D341Med (cell line): ENCODE measurements at regions not wholly inside any gene's neighbourhood (a gene's known extent, or its start where the extent isn't known, plus 50 kb on each side); places are given as distances from the start of the nearest gene placed in this dataset.

Experiments used
- DNase-seq: peaks from one replicate; pipeline ENCODE4 v3.0.0; 2012; ENCODE audit warnings: low spot score

DNA sequence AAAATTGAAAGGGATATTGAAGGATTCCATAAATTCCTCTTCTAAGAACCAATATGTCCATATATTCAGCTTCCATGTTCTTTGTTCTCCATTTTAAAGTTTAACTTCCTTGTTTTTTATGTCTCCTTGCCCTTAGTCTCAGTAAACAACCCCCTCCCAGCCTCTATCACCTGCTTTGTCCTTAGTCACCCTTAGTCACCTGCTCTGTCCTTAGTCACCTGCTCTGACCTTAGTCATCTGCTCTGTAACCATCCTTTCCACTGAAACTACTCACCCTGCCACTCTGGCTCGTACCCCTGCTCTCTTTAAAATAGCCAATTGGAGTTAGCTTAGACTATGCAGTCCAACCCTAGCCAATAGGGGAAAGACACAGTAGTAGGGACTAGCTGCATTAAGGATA is 136.2 kb upstream of the TMEM106B start:
- DNase-seq = no peak

DNA sequence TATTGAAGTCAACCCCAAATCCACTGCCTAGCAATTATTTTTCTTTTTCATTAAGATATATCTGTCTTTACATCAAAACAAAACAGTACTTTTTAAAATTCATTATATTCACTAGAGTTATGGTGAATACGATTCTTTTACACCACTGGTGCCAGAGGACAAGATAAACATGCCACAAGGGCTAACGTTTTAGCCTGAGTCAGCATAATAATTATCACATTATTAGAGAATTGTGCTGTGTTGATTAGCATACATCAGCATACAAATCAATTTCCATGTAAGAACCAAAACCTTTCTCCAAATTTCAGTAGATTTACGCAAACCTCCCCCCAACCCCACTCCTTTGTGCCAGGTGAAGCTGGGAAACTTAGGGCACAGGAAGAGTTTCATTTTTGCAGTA is 131.1 kb upstream of the TMEM106B start:
- no peak for DNase-seq

DNA sequence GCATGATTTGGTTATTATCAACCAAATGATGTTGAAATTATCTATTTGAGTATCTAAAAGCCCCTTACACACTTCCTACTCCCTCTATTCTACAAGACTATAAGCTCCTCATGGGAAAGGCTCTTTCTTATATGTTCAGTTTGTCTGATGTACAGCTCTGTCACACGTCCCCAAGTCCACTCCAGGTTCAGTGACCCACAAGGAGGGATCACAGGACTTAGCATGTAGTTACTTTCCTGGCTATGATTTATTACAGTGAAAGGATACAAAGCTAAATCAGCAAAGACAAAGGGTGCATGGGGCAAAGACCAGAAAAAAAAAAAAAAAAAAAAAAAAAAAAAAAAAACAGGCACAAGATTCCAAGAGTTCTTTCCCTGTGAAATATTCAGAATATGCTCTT is 125.6 kb upstream of the TMEM106B start:
- DNase-seq = no peak

DNA sequence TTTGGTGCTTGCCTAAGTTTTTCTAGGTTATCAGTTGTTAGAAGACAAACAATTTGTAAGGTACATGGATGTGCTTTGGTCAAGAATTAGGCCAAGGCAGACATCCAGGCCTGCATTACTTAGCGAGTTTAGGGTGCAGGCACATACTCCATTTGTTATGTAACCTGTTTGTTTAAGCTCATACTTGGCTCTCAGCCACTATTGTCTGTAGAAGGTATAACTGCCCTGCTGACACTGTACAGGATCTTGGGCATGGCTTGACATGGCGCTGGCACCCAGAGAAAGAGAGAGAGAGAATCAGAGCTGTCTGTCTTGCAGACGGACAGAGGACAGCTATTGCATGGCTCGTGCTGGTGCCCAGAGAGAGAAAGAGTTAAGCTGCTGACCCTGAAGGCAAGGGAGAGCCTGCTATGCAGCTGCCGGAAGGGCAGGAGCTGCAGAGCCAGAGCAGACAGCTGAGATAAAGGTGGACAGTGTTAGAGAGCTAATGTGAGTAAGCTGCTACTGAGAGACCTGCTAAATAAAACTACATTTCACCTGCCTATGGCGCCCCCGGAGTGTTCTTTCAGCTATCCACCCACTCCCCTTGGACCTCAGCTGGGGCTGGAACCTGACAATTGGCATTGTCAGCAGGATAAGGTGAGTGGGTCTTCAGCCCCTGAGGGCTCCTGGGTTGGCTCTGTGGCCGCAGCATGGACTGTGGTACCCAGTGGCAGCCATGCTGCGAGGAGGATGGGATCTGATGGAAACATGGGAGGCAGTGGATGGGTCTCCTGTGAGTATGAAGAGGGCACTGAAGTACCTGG is 120.9 kb upstream of the TMEM106B start:
- DNase-seq = no peak

DNA sequence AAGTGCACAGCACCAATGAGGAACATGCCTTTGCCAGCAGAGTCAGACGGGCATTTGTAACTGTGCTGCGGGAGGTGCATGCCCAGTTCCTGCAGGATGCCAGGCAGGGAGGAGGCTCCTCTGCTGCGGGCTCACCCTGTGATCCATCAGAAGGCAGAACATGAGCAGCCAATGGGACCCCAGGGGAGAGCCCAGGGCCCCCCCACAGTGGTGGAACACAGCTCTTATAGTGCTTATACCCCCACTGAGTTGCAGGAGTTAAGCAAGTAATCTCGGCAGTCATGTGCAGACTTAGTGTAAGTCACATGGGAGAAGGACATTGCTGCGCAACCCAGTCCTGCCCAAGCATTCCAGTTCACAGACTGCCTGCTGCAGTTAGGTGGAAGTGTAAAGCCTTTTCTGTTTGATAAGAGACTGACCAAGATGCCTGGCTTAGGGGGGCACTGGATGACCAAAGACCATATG is 120.3 kb upstream of the TMEM106B start:
- DNase-seq = no peak

DNA sequence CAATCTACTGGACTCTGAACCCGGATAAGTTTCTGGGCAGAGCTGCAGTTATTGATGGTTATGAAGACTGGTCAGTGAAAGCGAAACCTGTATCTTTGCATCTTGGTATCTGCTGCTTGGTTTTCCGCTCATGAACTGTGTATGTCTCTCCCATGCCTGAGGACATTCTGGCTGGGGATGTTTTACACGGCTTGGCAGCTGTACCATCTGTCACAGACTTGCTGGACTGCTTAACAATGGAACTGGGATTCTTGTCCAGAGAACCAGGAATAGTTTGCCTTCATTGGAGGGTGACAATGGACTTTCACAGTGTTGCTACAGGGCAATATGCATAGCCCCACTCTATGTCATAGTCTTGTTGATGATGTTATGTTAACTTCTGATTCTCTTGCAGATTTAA is 119.9 kb upstream of the TMEM106B start:
- no peak for DNase-seq

DNA sequence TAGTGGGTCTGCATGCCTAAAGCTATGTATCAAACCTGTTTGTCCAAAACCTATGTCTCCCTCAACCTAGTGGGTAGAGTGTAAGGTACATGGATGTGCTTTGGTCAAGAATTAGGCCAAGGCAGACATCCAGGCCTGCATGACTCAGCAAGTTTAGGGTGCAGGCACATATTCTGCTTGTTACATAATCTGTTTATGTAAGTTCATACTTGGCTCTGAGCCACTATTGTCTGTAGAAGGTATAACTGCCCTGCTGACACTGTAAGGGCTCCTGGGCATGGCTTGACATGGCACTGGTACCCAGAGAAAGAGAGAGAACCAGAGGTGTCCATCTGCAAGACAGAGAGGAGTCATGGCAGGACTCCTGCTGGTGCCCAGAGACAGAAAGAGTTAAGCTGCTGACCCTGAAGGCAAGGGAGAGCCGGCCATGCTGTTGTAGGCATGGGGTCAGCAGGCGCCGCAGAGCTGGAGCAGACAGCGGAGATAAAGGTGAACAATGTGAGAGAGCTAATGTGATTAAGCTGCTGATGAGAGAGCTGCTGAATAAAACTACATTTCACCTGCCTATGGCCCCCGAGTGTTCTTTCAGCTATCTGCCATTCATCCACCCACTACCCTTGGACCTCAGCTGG is 118.5 kb upstream of the TMEM106B start:
- no peak for DNase-seq

DNA sequence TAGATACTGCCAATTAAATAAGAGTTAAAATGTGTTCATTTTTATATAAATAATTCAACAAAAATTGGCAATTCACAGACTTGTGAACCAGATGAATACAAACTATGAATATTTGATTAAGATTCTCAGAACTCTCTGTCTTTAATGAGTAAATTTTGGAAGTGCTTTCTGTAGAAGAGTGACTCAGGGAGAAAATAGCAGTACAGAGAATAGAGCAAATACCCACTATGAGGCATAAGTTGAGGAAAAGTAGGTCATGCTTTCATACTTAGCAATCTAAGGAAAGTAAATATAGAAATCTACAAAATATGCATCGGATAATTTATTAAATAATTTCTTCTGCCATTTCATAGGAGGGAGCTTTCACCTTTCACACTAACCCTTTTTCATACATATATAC is 117.7 kb upstream of the TMEM106B start:
- DNase-seq = no peak

DNA sequence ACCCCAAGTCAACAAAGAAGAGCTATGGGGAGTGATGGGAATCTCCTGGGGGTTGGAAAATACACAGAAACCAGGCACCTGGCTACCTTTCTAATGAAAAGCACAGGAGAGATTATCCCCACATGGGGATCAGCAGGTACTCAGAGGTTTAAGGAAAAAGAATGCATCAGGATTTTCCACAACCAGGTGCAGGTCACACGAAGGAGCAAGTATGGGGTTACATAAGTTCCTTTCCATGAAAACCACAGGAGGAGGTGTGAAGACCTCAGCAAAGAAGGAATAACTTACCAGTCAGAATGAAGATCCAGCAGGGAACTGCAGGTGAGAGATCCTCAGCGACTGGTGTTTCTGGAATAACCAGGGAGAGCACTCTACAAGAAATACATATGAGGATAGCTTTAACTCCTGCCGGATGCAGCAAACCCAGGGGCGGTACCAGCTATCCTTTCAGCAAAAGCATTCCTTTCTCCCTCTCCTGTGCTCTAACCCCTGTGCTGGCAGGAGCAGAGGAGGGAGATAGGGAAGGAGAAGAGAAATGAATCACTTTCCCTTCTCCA is 116.7 kb upstream of the TMEM106B start:
- no peak for DNase-seq

DNA sequence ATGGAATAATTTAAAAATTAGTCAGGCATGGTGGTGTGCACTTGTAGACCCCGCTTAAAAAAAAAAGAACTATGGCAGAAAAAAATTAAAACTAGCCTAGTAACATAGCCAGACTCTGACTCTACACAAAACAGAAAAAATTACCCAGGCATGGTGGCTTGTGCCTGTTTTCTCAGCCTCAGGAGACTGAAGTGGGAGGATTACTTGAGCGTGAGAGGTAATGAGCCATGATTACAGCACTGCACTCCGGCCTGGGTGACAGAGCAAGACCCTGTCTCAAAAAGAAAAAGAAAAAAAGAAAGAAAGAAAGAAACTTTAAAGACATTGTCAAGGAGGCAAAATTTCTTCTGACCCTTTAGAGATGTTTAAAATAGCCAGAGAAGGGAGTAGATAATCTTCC is 109.0 kb upstream of the TMEM106B start:
- no peak for DNase-seq

DNA sequence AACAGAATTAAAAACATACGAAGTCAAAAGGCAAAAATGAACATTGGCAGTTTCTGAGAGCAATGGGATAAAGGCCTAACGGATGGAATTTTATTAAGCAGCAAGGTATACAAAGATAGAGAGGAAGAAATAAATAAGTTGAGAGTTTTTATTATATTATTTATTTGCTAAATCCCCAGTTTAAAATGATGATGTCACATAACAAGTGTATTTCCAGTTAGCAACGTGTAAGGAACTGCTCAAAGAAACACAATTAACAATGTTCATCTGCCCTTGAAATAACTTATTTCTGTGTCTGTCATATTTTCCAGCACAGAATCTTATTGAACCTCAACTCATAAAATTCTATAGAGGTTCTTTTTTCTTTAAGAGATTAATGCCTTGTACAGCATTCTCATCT is 108.6 kb upstream of the TMEM106B start:
- DNase-seq = no peak

DNA sequence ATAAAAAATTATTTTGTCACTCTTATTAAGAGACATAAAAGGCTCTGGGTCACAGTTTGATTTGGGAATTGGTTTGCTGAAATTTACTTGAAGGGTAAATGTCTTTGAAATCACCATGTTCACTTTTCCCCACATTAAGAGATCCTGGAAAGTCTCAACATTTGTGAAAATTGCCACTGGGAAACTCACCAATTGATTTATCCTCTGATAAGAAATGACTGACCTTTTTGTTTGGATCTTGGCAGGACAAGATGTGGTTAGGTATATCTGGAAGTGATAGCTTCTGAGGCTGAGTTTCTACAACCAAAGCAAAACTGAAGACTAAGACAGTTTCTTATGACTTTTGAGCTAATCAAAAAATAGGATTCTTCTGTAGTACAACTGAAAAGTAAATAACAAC is 107.1 kb upstream of the TMEM106B start:
- no peak for DNase-seq

DNA sequence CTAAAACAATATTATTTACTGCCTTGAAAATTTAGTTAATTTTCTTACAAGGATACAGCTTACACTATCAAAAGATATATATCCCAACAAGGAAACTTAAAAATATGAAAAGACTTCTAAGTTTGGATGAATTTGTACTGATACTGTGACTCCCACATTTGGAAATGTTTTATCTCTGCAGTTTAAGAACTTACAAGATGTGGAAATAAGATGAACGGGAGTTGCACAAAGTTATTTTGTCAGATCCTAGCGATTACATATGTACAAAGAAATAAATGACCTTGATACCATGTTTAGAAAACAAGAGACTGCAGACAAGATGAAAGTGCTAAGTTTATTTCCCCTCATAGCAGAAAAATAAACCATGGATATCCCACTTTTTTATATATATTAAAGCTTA is 103.7 kb upstream of the TMEM106B start:
- no peak for DNase-seq

DNA sequence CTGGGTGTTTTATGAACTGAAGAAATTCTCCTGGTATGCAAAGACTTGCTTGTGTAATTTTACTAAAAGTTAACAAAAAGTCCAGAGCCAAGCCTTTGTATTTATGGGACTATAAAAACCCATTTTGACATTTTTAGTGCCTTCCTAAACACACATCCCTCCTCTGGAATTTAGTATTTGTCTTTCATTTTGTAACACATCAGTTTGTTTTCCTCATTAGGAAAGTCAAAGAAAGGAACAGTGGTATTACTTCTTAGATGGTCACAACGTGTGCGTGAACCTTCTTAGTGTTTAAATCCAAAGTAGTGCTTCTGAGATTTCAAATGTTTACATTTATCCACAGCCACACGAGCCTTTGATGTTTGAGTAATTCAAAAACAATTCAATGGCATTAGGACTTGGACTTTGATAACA is 103.2 kb upstream of the TMEM106B start:
- DNase-seq = no peak

DNA sequence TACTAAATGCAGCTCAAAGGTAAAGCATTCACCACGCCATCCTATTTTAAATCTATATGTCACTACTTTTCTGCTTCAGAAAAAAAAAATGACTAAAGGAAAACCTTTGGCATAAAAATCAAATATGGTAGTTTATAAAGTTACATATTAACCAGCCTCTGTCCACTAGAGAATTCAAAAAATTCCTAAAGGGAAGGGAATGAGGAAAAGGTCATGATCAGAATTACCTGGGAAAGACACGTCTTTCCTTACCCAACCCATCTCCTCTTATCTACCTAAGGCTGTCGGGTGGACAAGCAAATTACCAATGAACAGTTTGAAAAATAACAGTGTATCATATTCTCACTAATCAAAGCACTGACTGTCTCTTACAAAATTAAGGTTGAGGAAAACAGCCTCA is 100.7 kb upstream of the TMEM106B start:
- DNase-seq = no peak

DNA sequence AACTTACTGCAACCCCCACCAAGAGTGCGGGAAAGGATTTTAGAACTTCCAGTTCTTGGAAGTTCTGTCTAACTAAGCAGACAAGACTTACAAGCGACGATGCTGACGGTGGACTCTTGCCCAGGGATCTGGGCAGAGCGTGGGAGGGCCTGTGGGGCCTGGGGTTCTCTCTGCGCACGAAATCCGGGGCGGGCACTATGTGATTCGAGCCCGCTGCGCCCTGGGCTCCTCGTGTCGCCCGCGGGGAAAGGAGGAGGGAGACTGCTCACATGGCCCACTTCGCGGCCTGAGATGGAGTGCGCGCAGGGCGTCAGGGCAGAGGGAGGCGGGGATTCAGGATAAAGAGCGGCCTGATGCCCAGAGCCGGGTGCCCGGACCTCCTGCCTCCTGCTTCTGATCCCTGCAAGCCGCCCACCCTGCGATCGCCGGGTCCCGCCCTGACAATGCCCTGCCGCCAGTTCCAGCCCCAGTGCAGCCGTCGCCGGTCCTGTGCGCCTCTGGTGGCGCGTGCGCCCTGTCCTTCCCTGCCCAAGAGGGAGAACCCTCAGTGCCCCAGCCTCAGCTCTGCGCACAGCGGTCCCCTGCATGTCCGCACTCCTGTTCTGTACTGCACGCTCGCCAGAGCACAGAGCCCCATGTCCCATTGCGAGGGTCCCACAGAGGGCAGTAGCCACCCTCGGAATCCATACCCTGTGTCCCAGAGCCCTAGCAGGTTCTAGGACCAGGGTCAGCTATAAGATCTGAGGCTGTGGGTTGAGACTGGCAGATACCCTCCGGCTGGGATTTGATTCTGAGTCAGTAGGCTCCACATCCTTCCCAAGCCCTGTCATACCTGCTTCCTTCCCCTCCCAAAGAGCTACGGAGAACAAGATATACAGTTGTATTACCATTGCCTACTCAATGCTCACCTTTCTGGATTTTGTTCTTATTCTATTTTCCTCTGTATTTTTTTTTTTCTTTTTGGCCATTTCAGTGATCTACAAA is 99.4 kb upstream of the TMEM106B start:
- DNase-seq = peak; percentile 33

DNA sequence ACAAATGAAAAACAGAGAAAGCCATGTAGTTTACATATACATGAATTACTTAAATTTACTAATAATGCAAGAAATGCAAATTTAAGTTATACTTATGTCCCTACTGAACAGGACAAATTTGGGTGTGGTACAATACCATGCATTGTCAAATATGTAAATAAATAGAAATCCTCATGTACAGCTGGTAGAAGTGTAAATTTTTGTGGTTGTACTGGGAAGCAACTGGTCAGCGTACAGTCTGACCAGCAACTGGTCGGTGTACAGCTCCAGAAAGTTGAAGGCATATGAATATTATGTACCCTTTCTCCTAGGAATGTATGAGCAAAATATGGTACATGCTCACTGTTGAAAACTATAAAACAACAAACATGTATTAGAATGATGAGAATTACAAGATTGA is 93.9 kb upstream of the TMEM106B start:
- no peak for DNase-seq

DNA sequence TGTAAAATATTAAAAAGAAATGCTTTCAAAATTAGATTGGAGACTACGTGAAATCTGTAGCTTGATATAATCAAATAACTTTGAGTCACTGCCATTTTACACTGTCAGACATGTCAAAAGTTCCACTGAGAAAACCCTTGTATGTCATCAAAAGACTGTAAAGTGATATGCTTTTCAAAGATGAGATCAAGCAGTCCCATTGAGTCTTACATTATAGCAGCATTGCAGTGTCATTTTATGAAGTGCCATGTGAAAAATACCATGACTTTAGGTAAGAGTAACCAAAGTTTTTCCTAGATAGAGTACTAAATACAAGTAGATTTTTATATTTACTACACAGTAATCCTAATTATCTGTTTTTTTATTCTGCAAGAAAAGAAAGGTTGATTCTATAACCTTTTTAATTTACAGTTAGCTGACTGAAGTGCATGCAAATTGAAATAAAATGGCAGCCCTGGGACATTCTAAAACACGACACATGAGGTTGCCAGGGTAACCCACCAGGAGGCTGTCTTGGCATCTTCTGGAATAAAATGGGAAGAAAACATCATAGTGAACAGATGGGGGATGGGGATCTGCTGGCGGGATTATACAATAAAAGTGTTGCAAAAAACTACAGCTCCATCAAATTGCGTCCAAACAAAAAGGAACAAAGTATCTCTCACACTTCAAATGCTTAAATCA is 91.3 kb upstream of the TMEM106B start:
- no peak for DNase-seq

DNA sequence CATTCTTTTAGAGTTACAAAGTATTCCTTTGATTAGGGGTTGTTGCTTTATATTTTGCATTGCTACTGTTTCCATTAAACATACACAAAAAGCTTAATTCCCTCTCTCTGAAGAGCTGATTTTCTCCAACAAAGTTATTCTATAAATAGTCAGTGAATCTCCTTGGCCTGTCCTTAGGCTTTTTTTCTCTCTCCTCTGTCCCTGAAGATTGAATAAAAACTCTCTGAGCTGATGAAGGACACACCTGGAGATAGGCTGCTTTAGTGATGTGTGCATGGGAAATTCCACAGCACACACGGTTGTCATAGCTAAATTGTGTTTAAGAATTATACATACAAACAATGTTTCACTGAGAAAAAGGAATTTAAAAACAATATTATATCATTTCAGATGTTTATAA is 90.5 kb upstream of the TMEM106B start:
- no peak for DNase-seq

DNA sequence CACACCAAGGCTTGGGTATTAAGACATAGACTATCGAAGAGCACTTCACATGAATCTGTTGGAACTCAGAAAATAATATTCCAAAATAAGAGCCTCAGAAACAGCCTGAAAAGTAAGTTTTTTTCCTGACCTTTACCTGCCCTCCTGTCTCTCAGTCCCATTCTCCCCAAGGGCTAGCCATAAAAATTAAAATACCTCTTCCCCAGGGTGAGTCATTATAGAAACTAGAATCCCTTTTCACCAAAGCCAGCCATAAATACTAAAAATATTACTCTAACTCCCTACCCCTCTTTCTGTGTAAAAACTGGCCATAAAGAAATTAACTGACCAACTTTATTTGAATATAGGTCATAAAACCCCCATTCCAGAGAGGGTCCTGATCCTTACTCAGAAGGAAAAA is 87.9 kb upstream of the TMEM106B start:
- no peak for DNase-seq

DNA sequence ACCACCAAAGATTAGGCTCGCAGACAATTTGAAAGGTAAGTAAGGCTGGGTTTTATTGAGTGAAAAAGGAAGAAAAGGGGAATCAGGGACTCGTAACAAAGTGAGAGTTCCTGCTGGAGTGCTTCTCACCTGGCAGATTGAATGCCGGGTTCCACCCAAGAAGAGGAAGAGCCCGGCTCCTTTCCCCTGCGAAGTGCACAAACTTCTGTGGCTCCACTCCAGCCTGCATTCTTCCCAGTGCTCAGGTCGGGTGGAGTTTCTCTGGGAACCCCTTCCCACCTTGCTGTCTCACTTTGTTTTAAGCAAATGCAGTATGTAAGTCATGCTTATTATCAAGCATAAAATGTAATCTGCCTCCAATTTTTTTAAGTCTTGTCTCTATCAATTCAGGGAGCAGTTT is 87.1 kb upstream of the TMEM106B start:
- DNase-seq = no peak

DNA sequence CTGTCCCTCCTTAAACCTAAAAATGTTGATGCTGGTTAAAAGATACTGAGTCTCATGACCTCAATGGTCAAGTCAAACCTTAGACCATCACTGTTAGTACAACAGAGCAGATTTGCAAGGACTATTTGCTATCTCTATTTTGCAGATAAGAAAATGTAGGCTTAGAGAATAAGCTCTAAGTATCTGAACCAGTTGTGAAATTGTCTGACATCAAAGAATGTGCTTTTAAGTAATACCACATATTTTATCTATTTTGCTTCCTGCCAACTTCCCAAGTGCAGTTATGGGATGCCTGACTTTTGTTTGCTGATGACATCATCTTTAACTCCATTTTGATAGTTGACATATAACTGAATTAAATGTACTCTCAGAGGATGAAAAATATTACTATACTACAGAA is 83.6 kb upstream of the TMEM106B start:
- no peak for DNase-seq
